OCI-LY7 (cell line): ENCODE measurements at regions not wholly inside any gene's neighbourhood (a gene's known extent, or its start where the extent isn't known, plus 50 kb on each side); places are given as distances from the start of the nearest gene placed in this dataset.

ENCODE experiments used
- BruUV-seq: library from RNA; stranded (reverse); fragments of 400-500 nt; replicated peaks from 2 replicates; lab custom pipeline; 2021; lab: Mats Ljungman, UMichigan
- CTCF ChIA-PET: fragments of 300-600 bp; sonication (Branson Sonifier 250); formaldehyde crosslinking; loops from one replicate; lab custom pipeline; 2022; ENCODE audit warnings: antibody characterized with exemption; ENCODE audit not compliant: unreplicated experiment; lab: Charles Lee
- POLR2A ChIA-PET: fragments of 300-600 bp; sonication (Branson Sonifier 250); formaldehyde crosslinking; loops from one replicate; lab custom pipeline; 2022; ENCODE audit warnings: antibody characterized with exemption; lab: Charles Lee
- DNase-seq: peaks from one replicate; pipeline ENCODE4 v3.0.0-alpha.2; 2015; ENCODE audit warnings: low spot score
- H2AFZ ChIP-seq: fragments of 200-600 bp; sonication (generic), shearing (Covaris generic); 2 replicates; pipeline ENCODE4 v1.6.1; 2014; ENCODE audit warnings: mild to moderate bottlenecking, antibody characterized with exemption, low read length, moderate library complexity
- H3K27ac ChIP-seq: fragments of 200-600 bp; sonication (generic); 2 replicates; pipeline ENCODE4 v1.5.1; 2014; ENCODE audit warnings: mixed run types, low read depth, mild to moderate bottlenecking, moderate library complexity, low read length, inconsistent platforms; ENCODE audit not compliant: poor library complexity, severe bottlenecking
- H3K36me3 ChIP-seq: fragments of 200-600 bp; sonication (generic); 2 replicates; pipeline ENCODE4 v1.6.1; 2014; ENCODE audit warnings: mild to moderate bottlenecking, antibody characterized with exemption, low read length, moderate library complexity, mixed read lengths; ENCODE audit not compliant: insufficient read depth
- H3K4me1 ChIP-seq: fragments of 200-600 bp; sonication (generic); 2 replicates; pipeline ENCODE4 v1.5.1; 2014; ENCODE audit warnings: mild to moderate bottlenecking, low read length; ENCODE audit not compliant: insufficient read depth, poor library complexity, severe bottlenecking
- H3K4me2 ChIP-seq: fragments of 200-600 bp; sonication (generic); 2 replicates; pipeline ENCODE4 v1.6.1; 2014; ENCODE audit warnings: mild to moderate bottlenecking, low read length
- H3K4me3 ChIP-seq: fragments of 200-600 bp; sonication (generic); 2 replicates; pipeline ENCODE4 v1.5.1; 2014; ENCODE audit warnings: mild to moderate bottlenecking, low read depth, low read length; ENCODE audit not compliant: poor library complexity, severe bottlenecking
- H3K79me2 ChIP-seq: fragments of 200-600 bp; sonication (generic); 2 replicates; pipeline ENCODE4 v1.6.1; 2016; ENCODE audit warnings: low read depth, mild to moderate bottlenecking, low read length, moderate library complexity, mixed read lengths; ENCODE audit not compliant: insufficient read depth
- H3K9me2 ChIP-seq: fragments of 200-600 bp; sonication (generic); 2 replicates; pipeline ENCODE4 v1.6.1; 2016; ENCODE audit warnings: mild to moderate bottlenecking, low read length, mixed read lengths; ENCODE audit not compliant: insufficient read depth
- H3K9me3 ChIP-seq: fragments of 200-600 bp; sonication (generic); 2 replicates; pipeline ENCODE4 v1.6.1; 2014; ENCODE audit warnings: mild to moderate bottlenecking, mixed run types, low read length, mixed read lengths
- H4K20me1 ChIP-seq: fragments of 200-600 bp; sonication (generic); 2 replicates; pipeline ENCODE4 v1.6.1; 2014; ENCODE audit warnings: mild to moderate bottlenecking, antibody characterized with exemption, low read length, moderate library complexity, mixed read lengths; ENCODE audit not compliant: insufficient read depth
- CTCF ChIP-seq: fragments of 200-600 bp; sonication (generic); conservative IDR thresholded peaks from 2 replicates; pipeline ENCODE4 v1.5.1; 2014; ENCODE audit warnings: mild to moderate bottlenecking, antibody characterized with exemption, low read length, moderate library complexity, mixed read lengths
- EZH2phosphoT487 ChIP-seq: fragments of 200-600 bp; sonication (generic); IDR thresholded peaks from 2 replicates; pipeline ENCODE4 v1.6.1; 2018; ENCODE audit warnings: low read depth, borderline replicate concordance, mild to moderate bottlenecking, mixed run types, antibody characterized with exemption, low read length, moderate library complexity, mixed read lengths
- intact Hi-C: fragments of 100-400 bp; cut with micrococcal nuclease; formaldehyde crosslinking; loops from one replicate; pipeline ENCODE4 v1.10.0; 2022; ENCODE audit not compliant: unreplicated experiment

- Histone ChIP-seq H3K79me2 (no peaks in the 10 kb centered on the region), H3K9me2 (no peaks in the 10 kb centered on the region), H3K4me1 (no peaks in the 10 kb centered on the region), H3K27ac (no peak overlapping the region), H2AFZ (no peak overlapping the region), H3K9me3 (no peaks in the 10 kb centered on the region), H4K20me1 (no peaks in the 10 kb centered on the region), H3K36me3 (no peaks in the 10 kb centered on the region), H3K4me3 (no peak overlapping the region), H3K4me2 (no peak overlapping the region)
- BruUV-seq = no TSS peak
- TF ChIP-seq CTCF = no peak
- no peak for TF ChIP-seq EZH2phosphoT487
- ChIA-PET CTCF (no interaction called here), POLR2A (no interaction called here)
- intact Hi-C loops = no loop called here
- no peak for DNase-seq
These were observed 683.2 kb upstream of the ID4 start for GRCh38 chr6:19153981-19154295.

- no peak for DNase-seq
- intact Hi-C loops = no loop called here
- H3K9me2 ChIP-seq = no peaks in the 10 kb centered on the region
- H3K9me3 ChIP-seq = no peaks in the 10 kb centered on the region
- no peaks in the 10 kb centered on the region for H3K36me3 ChIP-seq
- ChIA-PET CTCF (no interaction called here), POLR2A (no interaction called here)
- no peak overlapping the region for H3K4me2 ChIP-seq
- TF ChIP-seq CTCF (no peak), EZH2phosphoT487 (no peak)
- H4K20me1 ChIP-seq = no peaks in the 10 kb centered on the region
- no TSS peak for BruUV-seq
- no peak overlapping the region for H2AFZ ChIP-seq
- H3K79me2 ChIP-seq = no peaks in the 10 kb centered on the region
- H3K4me3 ChIP-seq = no peak overlapping the region
- no peak overlapping the region for H3K27ac ChIP-seq
- no peaks in the 10 kb centered on the region for H3K4me1 ChIP-seq
These were observed 680.7 kb upstream of the ID4 start for GRCh38 chr6:19156443-19156842.

DNA sequence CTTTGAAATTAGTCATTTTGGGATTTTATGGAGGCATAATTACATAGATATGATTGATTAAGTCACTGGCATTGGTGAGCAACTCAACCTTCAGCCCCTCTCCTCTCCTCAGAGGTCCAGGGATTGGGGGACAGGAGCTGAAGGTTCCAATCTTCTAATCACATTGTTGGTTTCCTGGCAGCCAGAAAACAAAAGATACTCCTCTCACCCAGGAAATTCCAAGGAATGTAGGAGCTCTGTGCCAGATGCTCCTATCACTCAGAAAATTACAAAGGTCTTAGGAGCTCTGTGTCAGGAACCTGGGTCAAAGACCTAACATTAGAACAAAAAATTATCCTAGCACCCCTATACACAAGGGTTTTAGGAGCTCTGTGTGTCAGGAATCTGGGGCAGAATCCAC is 679.7 kb upstream of the ID4 start:
- Histone ChIP-seq H3K79me2 (no peaks in the 10 kb centered on the region), H4K20me1 (no peaks in the 10 kb centered on the region), H3K36me3 (no peaks in the 10 kb centered on the region), H3K27ac (no peak overlapping the region), H2AFZ (no peak overlapping the region), H3K4me3 (no peak overlapping the region), H3K9me2 (no peaks in the 10 kb centered on the region), H3K9me3 (no peaks in the 10 kb centered on the region), H3K4me1 (no peaks in the 10 kb centered on the region), H3K4me2 (no peak overlapping the region)
- TF ChIP-seq CTCF = no peak
- TF ChIP-seq EZH2phosphoT487 = no peak
- DNase-seq = no peak
- ChIA-PET POLR2A (interaction anchor here (1.2 kb wide), 1 partner anchor 38 kb away, joined by 4 read pairs; no protein-coding TSS in a partner anchor), CTCF (no interaction called here)
- BruUV-seq = no TSS peak
- intact Hi-C loops = no loop called here
